Right atrium auricular region (tissue), 2 donors: ENCODE measurements at regions not wholly inside any gene's neighbourhood (a gene's known extent, or its start where the extent isn't known, plus 50 kb on each side); places are given as distances from the start of the nearest gene placed in this dataset.

Experiments
- DNase-seq: peaks from one replicate; pipeline ENCODE4 v3.0.0-alpha.2; 2019; ENCODE audit warnings: low spot score
- H3K27ac ChIP-seq, 2 donors: fragments of 200-600 bp; sonication (generic); 1 replicate in 1 of 2; 2 replicates in 1 of 2; pipeline ENCODE4 v1.5.1; 2016 to 2019
- H3K27me3 ChIP-seq, 2 donors: fragments of 200-600 bp; sonication (generic); one replicate each; pipeline versions ENCODE4 v1.5.1 to v1.6.0; 2017 to 2019
- H3K36me3 ChIP-seq: fragments of 200-600 bp; sonication (generic); one replicate; pipeline ENCODE4 v1.5.1; 2016
- H3K4me1 ChIP-seq, 2 donors: fragments of 200-600 bp; sonication (generic); one replicate each; pipeline versions ENCODE4 v1.5.1 to v1.6.0; 2017 to 2019
- H3K4me3 ChIP-seq, 2 donors: fragments of 200-600 bp; sonication (generic); 1 replicate in 1 of 2; 2 replicates in 1 of 2; pipeline ENCODE4 v1.5.1; 2017 to 2019; ENCODE audit warnings: mild to moderate bottlenecking in 1 of 2, moderate library complexity in 1 of 2
- H3K9me3 ChIP-seq, 2 donors: fragments of 200-600 bp; sonication (generic); one replicate each; pipeline ENCODE4 v1.5.1; 2019
- TF ChIP-seq, protein P1 (sequence below), 2 donors: fragments of 200-600 bp; sonication (generic); IDR thresholded peaks; one replicate each; pipeline ENCODE4 v1.5.1; 2019; ENCODE audit warnings: antibody characterized with exemption in 2 of 2

- no peak for DNase-seq
- no peak overlapping the region for H3K4me3 ChIP-seq
- H3K27me3 ChIP-seq: no peaks in the 10 kb centered on the region
- peaks cover 0 to 4% of the 10 kb centered on the region in 2 donors for H3K4me1 ChIP-seq
- no peaks in the 10 kb centered on the region for H3K36me3 ChIP-seq
- H3K27ac ChIP-seq: no peak overlapping the region
- H3K9me3 ChIP-seq: no peaks in the 10 kb centered on the region
- TF ChIP-seq, protein P1, sequence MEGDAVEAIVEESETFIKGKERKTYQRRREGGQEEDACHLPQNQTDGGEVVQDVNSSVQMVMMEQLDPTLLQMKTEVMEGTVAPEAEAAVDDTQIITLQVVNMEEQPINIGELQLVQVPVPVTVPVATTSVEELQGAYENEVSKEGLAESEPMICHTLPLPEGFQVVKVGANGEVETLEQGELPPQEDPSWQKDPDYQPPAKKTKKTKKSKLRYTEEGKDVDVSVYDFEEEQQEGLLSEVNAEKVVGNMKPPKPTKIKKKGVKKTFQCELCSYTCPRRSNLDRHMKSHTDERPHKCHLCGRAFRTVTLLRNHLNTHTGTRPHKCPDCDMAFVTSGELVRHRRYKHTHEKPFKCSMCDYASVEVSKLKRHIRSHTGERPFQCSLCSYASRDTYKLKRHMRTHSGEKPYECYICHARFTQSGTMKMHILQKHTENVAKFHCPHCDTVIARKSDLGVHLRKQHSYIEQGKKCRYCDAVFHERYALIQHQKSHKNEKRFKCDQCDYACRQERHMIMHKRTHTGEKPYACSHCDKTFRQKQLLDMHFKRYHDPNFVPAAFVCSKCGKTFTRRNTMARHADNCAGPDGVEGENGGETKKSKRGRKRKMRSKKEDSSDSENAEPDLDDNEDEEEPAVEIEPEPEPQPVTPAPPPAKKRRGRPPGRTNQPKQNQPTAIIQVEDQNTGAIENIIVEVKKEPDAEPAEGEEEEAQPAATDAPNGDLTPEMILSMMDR (IDR thresholded peaks at IDR 0.05): no peak
Measured at GRCh38 chr4:156634612-156635011, 337.0 kb downstream of the PDGFC start.

GRCh38 chr4:156633847-156634246 is 337.8 kb downstream of the PDGFC start:
- Histone ChIP-seq H3K4me3 (no peak overlapping the region), H3K9me3 (no peaks in the 10 kb centered on the region), H3K27ac (no peak overlapping the region), H3K4me1 (peaks cover 0 to 2% of the 10 kb centered on the region in 2 donors), H3K36me3 (no peaks in the 10 kb centered on the region), H3K27me3 (no peaks in the 10 kb centered on the region)
- DNase-seq: no peak
- TF ChIP-seq, protein P1 (IDR thresholded peaks at IDR 0.05): no peak

GRCh38 chr4:156628858-156629257 is 342.7 kb downstream of the PDGFC start:
- Histone ChIP-seq H3K27me3 (no peaks in the 10 kb centered on the region), H3K4me1 (no peaks in the 10 kb centered on the region), H3K36me3 (no peaks in the 10 kb centered on the region), H3K9me3 (no peaks in the 10 kb centered on the region), H3K4me3 (no peak overlapping the region), H3K27ac (no peak overlapping the region)
- TF ChIP-seq, protein P1 (IDR thresholded peaks at IDR 0.05): no peak
- DNase-seq: no peak

DNA sequence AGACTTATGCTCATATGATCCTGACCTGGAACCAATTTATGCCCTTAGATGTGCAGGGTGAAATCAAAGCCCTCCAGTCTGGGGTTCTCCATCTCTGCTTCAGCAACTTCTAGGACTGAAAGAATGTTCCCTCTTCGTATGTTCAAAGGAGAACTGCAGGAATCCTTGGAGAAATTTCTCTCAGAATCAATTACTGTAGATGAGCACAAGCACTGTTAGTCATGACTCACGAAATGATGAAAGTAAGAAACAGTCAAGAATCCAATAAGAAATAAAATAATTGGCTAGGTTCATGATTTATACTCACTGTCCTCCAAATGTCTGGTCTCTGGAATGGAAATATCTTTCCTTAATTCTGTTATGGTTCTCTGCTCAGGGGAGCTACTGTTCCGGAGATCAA is 348.2 kb downstream of the PDGFC start:
- H3K9me3 ChIP-seq: no peaks in the 10 kb centered on the region
- no peak overlapping the region for H3K27ac ChIP-seq

DNA sequence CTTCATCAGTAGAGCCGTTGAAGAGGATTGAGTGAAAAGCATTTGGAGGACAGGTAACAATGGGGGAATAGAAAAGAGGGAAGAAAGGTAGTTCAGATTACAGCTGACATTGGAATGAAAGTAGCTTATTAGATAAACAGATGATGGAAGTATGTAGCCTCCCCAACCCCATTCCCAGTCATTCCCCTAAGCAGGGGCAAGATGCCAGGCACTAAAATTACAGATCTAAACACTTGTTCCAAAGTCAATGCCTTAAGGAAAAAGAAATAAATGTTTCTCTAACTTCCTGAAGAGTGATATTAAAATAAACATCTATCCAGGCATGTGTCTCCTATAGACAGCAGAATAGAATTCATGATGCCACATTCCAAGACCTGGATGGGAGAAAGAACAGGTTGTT is 350.8 kb downstream of the PDGFC start:
- TF ChIP-seq, protein P1 (IDR thresholded peaks at IDR 0.05): no peak

More for the DNA sequence above, 348.2 kb downstream of the PDGFC start:
- no peak for DNase-seq
- TF ChIP-seq, protein P1 (IDR thresholded peaks at IDR 0.05): no peak
- no peaks in the 10 kb centered on the region for H3K27me3 ChIP-seq
- no peaks in the 10 kb centered on the region for H3K36me3 ChIP-seq
- no peaks in the 10 kb centered on the region for H3K4me1 ChIP-seq
- no peak overlapping the region for H3K4me3 ChIP-seq

DNA sequence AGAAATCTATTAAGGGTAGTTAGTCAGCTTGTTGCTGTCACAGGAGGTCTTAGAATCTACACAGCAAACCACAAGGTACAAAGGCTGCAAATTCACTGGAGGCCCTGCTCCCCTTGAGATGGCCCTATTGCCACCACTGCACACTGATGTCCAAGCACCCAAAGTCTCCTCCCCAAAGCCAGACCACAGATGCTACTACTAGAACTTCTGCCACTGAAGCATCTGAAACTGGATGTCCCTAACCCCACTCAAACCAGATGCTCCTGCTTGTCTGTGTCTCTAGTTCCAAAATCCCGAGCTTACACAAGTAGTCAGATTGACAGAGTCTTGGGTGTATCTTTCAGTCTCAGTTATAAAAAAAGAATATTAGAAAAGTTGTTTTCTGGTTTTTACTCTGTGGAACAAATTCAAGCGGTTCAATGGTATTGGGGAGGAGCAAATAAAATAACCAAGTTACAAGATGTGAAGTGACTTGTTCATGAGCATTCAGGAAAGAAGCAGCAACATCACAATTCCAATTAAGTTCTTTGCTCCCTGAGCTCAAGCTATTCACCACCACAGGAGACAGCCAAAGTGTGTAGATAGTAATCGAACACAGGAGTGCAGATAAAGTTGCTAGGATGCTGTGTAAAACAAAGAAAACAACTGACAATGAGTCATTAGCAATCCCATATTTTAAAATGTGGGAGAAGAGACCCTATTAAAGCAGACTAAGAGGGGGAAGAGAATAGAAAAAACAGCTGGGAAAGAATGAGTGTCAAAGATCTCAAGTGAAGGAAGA is 352.3 kb downstream of the PDGFC start:
- Histone ChIP-seq H3K27ac (no peak overlapping the region), H3K4me3 (no peak overlapping the region), H3K27me3 (no peaks in the 10 kb centered on the region), H3K4me1 (no peaks in the 10 kb centered on the region), H3K36me3 (no peaks in the 10 kb centered on the region), H3K9me3 (no peaks in the 10 kb centered on the region)
- DNase-seq: no peak
- TF ChIP-seq, protein P1 (IDR thresholded peaks at IDR 0.05): no peak

More for the DNA sequence above, 350.8 kb downstream of the PDGFC start:
- H3K27ac ChIP-seq: no peak overlapping the region
- H3K36me3 ChIP-seq: no peaks in the 10 kb centered on the region
- no peak overlapping the region for H3K4me3 ChIP-seq
- H3K4me1 ChIP-seq: no peaks in the 10 kb centered on the region
- no peak for DNase-seq
- no peaks in the 10 kb centered on the region for H3K27me3 ChIP-seq
- no peaks in the 10 kb centered on the region for H3K9me3 ChIP-seq
